Nephron progenitor cell (in vitro differentiated cells): ENCODE measurements at regions not wholly inside any gene's neighbourhood (a gene's known extent, or its start where the extent isn't known, plus 50 kb on each side); places are given as distances from the start of the nearest gene placed in this dataset.

Experiments
- DNase-seq: peaks from one replicate; pipeline ENCODE4 v3.0.0; 2021
- H3K27ac Mint-ChIP-seq: 2 replicates; pipeline ENCODE4 v1.8.0; 2021; ENCODE audit warnings: mild to moderate bottlenecking, moderate library complexity, mixed read lengths
- H3K27me3 Mint-ChIP-seq: 2 replicates; pipeline ENCODE4 v1.8.0; 2021; ENCODE audit warnings: mild to moderate bottlenecking, low read depth, mixed read lengths; ENCODE audit not compliant: poor library complexity
- H3K36me3 Mint-ChIP-seq: 2 replicates; pipeline ENCODE4 v1.8.0; 2021; ENCODE audit warnings: low read depth, mixed read lengths
- H3K4me1 Mint-ChIP-seq: 2 replicates; pipeline ENCODE4 v1.8.0; 2021; ENCODE audit warnings: mixed read lengths
- H3K4me3 Mint-ChIP-seq: 2 replicates; pipeline ENCODE4 v1.8.0; 2021; ENCODE audit warnings: mild to moderate bottlenecking, moderate library complexity, mixed read lengths
- H3K9me3 Mint-ChIP-seq: 2 replicates; pipeline ENCODE4 v1.8.0; 2021; ENCODE audit warnings: mild to moderate bottlenecking, moderate library complexity, mixed read lengths
- CTCF ChIP-seq: fragments of 200-600 bp; sonication (generic); IDR thresholded peaks from 2 replicates; pipeline ENCODE4 v1.5.0; 2021; ENCODE audit warnings: antibody characterized with exemption

- Mint-ChIP-seq H3K4me3 (no peak overlapping the region), H3K4me1 (no peaks in the 10 kb centered on the region), H3K27me3 (no peaks in the 10 kb centered on the region), H3K27ac (no peak overlapping the region), H3K9me3 (no peaks in the 10 kb centered on the region), H3K36me3 (no peaks in the 10 kb centered on the region)
- no peak for TF ChIP-seq CTCF
- no peak for DNase-seq
These were observed 1348.7 kb upstream of the NXPH2 start for GRCh38 chr2:140128909-140129308.

DNA sequence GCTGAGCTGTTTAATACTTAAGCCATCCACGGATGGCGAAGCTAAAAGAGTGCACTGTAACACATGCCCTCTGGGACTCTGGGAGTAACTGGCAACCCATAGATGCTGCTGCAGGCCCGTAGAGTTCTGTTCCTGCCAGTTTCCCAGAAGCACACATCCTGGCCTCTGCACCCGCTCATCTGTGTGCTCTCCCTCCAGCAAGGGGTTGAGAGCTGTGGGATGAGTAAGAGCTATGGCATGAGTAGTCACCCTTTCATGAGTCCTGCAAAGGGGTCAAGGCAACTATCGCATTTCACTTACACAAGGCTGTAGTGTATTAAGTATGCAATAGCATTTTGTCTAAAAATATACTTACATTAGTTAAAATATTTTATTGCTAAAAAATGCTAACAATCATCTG, 1341.8 kb upstream of the NXPH2 start:
- Mint-ChIP-seq H3K4me3 (no peak overlapping the region), H3K9me3 (no peaks in the 10 kb centered on the region), H3K36me3 (no peaks in the 10 kb centered on the region), H3K27me3 (no peaks in the 10 kb centered on the region), H3K27ac (no peak overlapping the region), H3K4me1 (no peaks in the 10 kb centered on the region)
- no peak for DNase-seq
- no peak for TF ChIP-seq CTCF

DNA sequence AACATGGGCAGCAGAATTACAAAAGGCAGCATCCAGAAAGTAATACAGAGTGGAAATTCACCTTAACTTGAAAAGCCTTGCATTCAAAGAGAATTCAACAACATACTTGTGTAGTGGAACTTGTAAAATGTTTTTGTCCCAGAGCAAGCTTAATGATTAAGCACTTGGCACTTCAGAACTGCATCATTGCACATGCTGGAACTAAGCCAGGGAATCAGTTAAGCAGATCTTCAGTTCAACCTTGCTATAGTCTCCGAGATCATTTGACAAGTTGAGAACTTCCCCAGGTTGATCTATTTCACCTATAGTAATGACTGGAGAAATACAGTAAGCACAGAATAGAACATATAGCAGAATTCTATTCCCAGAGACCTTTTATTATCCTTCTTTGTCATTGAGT, 1337.2 kb upstream of the NXPH2 start:
- Mint-ChIP-seq H3K4me3 (no peak overlapping the region), H3K27ac (no peak overlapping the region), H3K36me3 (no peaks in the 10 kb centered on the region), H3K27me3 (no peaks in the 10 kb centered on the region), H3K9me3 (no peaks in the 10 kb centered on the region), H3K4me1 (no peaks in the 10 kb centered on the region)
- no peak for TF ChIP-seq CTCF
- no peak for DNase-seq

DNA sequence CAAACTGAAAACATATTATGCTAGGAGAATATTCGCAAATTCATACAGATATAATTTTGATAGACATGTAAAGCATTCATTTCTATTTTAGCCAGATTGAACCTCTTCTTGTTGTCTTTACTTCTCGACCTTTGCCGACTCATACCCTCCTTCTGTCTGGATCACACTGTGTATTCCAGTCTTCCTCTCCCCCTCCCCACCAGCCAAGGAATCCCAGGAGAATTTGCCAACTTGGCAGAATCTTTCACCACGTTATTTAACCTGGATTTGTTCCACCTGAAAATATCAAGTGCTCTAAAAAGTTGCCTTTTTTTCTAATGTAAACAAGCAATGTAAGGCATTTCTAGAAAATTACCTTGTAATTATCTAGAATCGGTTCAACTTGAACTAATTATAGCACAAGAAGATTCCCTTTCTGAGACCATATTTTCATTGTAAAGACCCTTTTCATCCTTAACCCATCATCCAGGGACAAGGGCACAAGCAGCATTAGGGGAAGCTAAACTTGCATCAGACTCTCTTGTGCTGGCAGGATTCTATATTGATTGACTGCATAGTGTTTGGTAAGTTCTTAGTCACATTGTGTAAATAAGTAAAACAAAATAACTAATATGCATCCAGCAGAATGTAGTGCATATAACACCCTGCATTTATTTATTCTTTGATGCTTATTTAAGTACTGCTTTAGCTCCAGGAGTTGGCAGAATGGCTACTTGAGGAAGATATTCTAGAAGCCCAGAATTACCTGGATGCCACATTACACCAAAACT, 1328.7 kb upstream of the NXPH2 start:
- DNase-seq = no peak
- H3K4me1 Mint-ChIP-seq = no peaks in the 10 kb centered on the region
- TF ChIP-seq CTCF = no peak
- H3K36me3 Mint-ChIP-seq = no peaks in the 10 kb centered on the region
- no peaks in the 10 kb centered on the region for H3K9me3 Mint-ChIP-seq
- no peak overlapping the region for H3K4me3 Mint-ChIP-seq
- H3K27me3 Mint-ChIP-seq = no peaks in the 10 kb centered on the region
- H3K27ac Mint-ChIP-seq = no peak overlapping the region

- no peaks in the 10 kb centered on the region for H3K36me3 Mint-ChIP-seq
- H3K4me1 Mint-ChIP-seq = no peaks in the 10 kb centered on the region
- H3K9me3 Mint-ChIP-seq = no peaks in the 10 kb centered on the region
- TF ChIP-seq CTCF = no peak
- no peak overlapping the region for H3K27ac Mint-ChIP-seq
- H3K4me3 Mint-ChIP-seq = no peak overlapping the region
- no peaks in the 10 kb centered on the region for H3K27me3 Mint-ChIP-seq
- no peak for DNase-seq
These were observed 1311.7 kb upstream of the NXPH2 start for GRCh38 chr2:140091926-140092325.

GRCh38 chr2:140086964-140087363, 1306.8 kb upstream of the NXPH2 start:
- TF ChIP-seq CTCF = no peak
- Mint-ChIP-seq H3K27me3 (no peaks in the 10 kb centered on the region), H3K4me1 (no peaks in the 10 kb centered on the region), H3K9me3 (no peaks in the 10 kb centered on the region), H3K27ac (no peak overlapping the region), H3K4me3 (no peak overlapping the region), H3K36me3 (no peaks in the 10 kb centered on the region)
- DNase-seq = no peak
